ENCODE measurements at regions not wholly inside any gene's neighbourhood (a gene's known extent, or its start where the extent isn't known, plus 50 kb on each side); places are given as distances from the start of the nearest gene placed in this dataset.

GRCh38 chr20:59428006-59428405 is 127.6 kb downstream of the EDN3 start:
- DNase-seq, result no peak
- Mint-ChIP-seq H3K9me3 (peaks cover 4% of the 10 kb centered on the region), H3K27me3 (peaks cover 2% of the 10 kb centered on the region), H3K36me3 (ENCODE audit: low read depth) (peaks cover 4% of the 10 kb centered on the region), H3K4me1 (peaks cover 14% of the 10 kb centered on the region), H3K4me3 (no peak overlapping the region), H3K27ac (no peak overlapping the region)
- CTCF ChIA-PET, result no interaction called here
- POLR2A ChIA-PET, result no interaction called here

GRCh38 chr20:59428441-59429205 is 128.2 kb downstream of the EDN3 start:
- Mint-ChIP-seq H3K36me3 (ENCODE audit: low read depth) (peaks cover 4% of the 10 kb centered on the region), H3K27me3 (peaks cover 4% of the 10 kb centered on the region), H3K4me1 (peaks cover 14% of the 10 kb centered on the region), H3K4me3 (no peak overlapping the region), H3K9me3 (peaks cover 4% of the 10 kb centered on the region), H3K27ac (no peak overlapping the region)
- no peak for DNase-seq
- ChIA-PET CTCF (no interaction called here), POLR2A (interaction anchor here (1.3 kb wide), 1 partner anchor 8 kb away, joined by 3 read pairs; no protein-coding TSS in a partner anchor)

GRCh38 chr20:59429396-59429795 is 129.0 kb downstream of the EDN3 start:
- H3K36me3 Mint-ChIP-seq (ENCODE audit: low read depth), result peaks cover 4% of the 10 kb centered on the region
- no peak overlapping the region for H3K4me3 Mint-ChIP-seq
- peaks cover 4% of the 10 kb centered on the region for H3K27me3 Mint-ChIP-seq
- peaks cover 4% of the 10 kb centered on the region for H3K9me3 Mint-ChIP-seq
- H3K4me1 Mint-ChIP-seq, result peaks cover 14% of the 10 kb centered on the region
- CTCF ChIA-PET, result no interaction called here
- no peak for DNase-seq
- POLR2A ChIA-PET, result interaction anchor here (1.3 kb wide), 1 partner anchor 9 kb away, joined by 3 read pairs; no protein-coding TSS in a partner anchor
- H3K27ac Mint-ChIP-seq, result no peak overlapping the region

- Mint-ChIP-seq H3K4me3 (no peak overlapping the region), H3K27ac (no peak overlapping the region), H3K36me3 (ENCODE audit: low read depth) (peaks cover 4% of the 10 kb centered on the region), H3K4me1 (peaks cover 14% of the 10 kb centered on the region), H3K9me3 (peaks cover 4% of the 10 kb centered on the region), H3K27me3 (peaks cover 8% of the 10 kb centered on the region)
- DNase-seq, result no peak
- CTCF ChIA-PET, result interaction anchor here (1.3 kb wide), 1 partner anchor 65 kb away, joined by 3 read pairs; no protein-coding TSS in a partner anchor
- POLR2A ChIA-PET, result no interaction called here
Measured at GRCh38 chr20:59431014-59431413, 130.6 kb downstream of the EDN3 start.

- DNase-seq, result no peak
- Mint-ChIP-seq H3K27ac (no peak overlapping the region), H3K9me3 (no peaks in the 10 kb centered on the region), H3K4me1 (no peaks in the 10 kb centered on the region), H3K27me3 (peaks cover 6% of the 10 kb centered on the region), H3K36me3 (ENCODE audit: low read depth) (no peaks in the 10 kb centered on the region), H3K4me3 (no peak overlapping the region)
- POLR2A ChIA-PET, result no interaction called here
- CTCF ChIA-PET, result no interaction called here
Measured at GRCh38 chr20:59434960-59435359, 134.5 kb downstream of the EDN3 start.

GRCh38 chr20:59435518-59435917 is 135.1 kb downstream of the EDN3 start:
- no peak overlapping the region for H3K27ac Mint-ChIP-seq
- DNase-seq, result no peak
- ChIA-PET CTCF (no interaction called here), POLR2A (no interaction called here)
- H3K36me3 Mint-ChIP-seq (ENCODE audit: low read depth), result no peaks in the 10 kb centered on the region
- H3K4me3 Mint-ChIP-seq, result no peak overlapping the region
- no peaks in the 10 kb centered on the region for H3K4me1 Mint-ChIP-seq
- H3K9me3 Mint-ChIP-seq, result no peaks in the 10 kb centered on the region
- peaks cover 6% of the 10 kb centered on the region for H3K27me3 Mint-ChIP-seq

- Mint-ChIP-seq H3K36me3 (ENCODE audit: low read depth) (no peaks in the 10 kb centered on the region), H3K4me3 (no peak overlapping the region), H3K27me3 (peaks cover 17% of the 10 kb centered on the region), H3K27ac (no peak overlapping the region), H3K9me3 (no peaks in the 10 kb centered on the region), H3K4me1 (no peaks in the 10 kb centered on the region)
- ChIA-PET POLR2A (interaction anchor here (0.8 kb wide), 1 partner anchor 39 kb away, joined by 3 read pairs; no protein-coding TSS in a partner anchor), CTCF (no interaction called here)
- no peak for DNase-seq
Measured at GRCh38 chr20:59437601-59438031, 137.2 kb downstream of the EDN3 start.

GRCh38 chr20:59438201-59438600 is 137.8 kb downstream of the EDN3 start:
- peaks cover 23% of the 10 kb centered on the region for H3K27me3 Mint-ChIP-seq
- CTCF ChIA-PET, result no interaction called here
- POLR2A ChIA-PET, result interaction anchor here (0.8 kb wide), 1 partner anchor 38 kb away, joined by 3 read pairs; no protein-coding TSS in a partner anchor

GRCh38 chr20:59439243-59439642 is 138.8 kb downstream of the EDN3 start:
- Mint-ChIP-seq H3K27ac (no peak overlapping the region), H3K9me3 (no peaks in the 10 kb centered on the region), H3K36me3 (ENCODE audit: low read depth) (no peaks in the 10 kb centered on the region), H3K27me3 (peaks cover 30% of the 10 kb centered on the region), H3K4me1 (no peaks in the 10 kb centered on the region), H3K4me3 (no peak overlapping the region)
- POLR2A ChIA-PET, result no interaction called here
- no peak for DNase-seq
- CTCF ChIA-PET, result no interaction called here

More at GRCh38 chr20:59438201-59438600, 137.8 kb downstream of the EDN3 start:
- Mint-ChIP-seq H3K9me3 (no peaks in the 10 kb centered on the region), H3K27ac (no peak overlapping the region), H3K36me3 (ENCODE audit: low read depth) (no peaks in the 10 kb centered on the region), H3K4me3 (no peak overlapping the region), H3K4me1 (no peaks in the 10 kb centered on the region)
- no peak for DNase-seq

GRCh38 chr20:59441306-59441705 is 140.9 kb downstream of the EDN3 start:
- Mint-ChIP-seq H3K9me3 (no peaks in the 10 kb centered on the region), H3K27ac (no peak overlapping the region), H3K36me3 (ENCODE audit: low read depth) (no peaks in the 10 kb centered on the region), H3K4me3 (no peak overlapping the region), H3K27me3 (peaks cover 45% of the 10 kb centered on the region), H3K4me1 (no peaks in the 10 kb centered on the region)
- ChIA-PET CTCF (no interaction called here), POLR2A (no interaction called here)
- DNase-seq, result no peak

GRCh38 chr20:59441860-59442810 is 141.7 kb downstream of the EDN3 start:
- DNase-seq, result no peak
- ChIA-PET CTCF (interaction anchor here (1.0 kb wide), 1 partner anchor 340 kb away, joined by 3 read pairs; no protein-coding TSS in a partner anchor), POLR2A (interaction anchor here (0.6 kb wide), 1 partner anchor 1869 kb away, joined by 3 read pairs; no protein-coding TSS in a partner anchor)
- H3K9me3 Mint-ChIP-seq, result no peaks in the 10 kb centered on the region
- no peak overlapping the region for H3K4me3 Mint-ChIP-seq
- no peaks in the 10 kb centered on the region for H3K4me1 Mint-ChIP-seq
- peaks cover 52% of the 10 kb centered on the region for H3K27me3 Mint-ChIP-seq
- no peak overlapping the region for H3K27ac Mint-ChIP-seq
- H3K36me3 Mint-ChIP-seq (ENCODE audit: low read depth), result no peaks in the 10 kb centered on the region

GRCh38 chr20:59443550-59443949 is 143.1 kb downstream of the EDN3 start:
- H3K36me3 Mint-ChIP-seq (ENCODE audit: low read depth), result no peaks in the 10 kb centered on the region
- no peak for DNase-seq
- H3K27ac Mint-ChIP-seq, result no peak overlapping the region
- CTCF ChIA-PET, result interaction anchor here (1.0 kb wide), 1 partner anchor 339 kb away, joined by 3 read pairs; no protein-coding TSS in a partner anchor
- no peaks in the 10 kb centered on the region for H3K9me3 Mint-ChIP-seq
- no peak overlapping the region for H3K4me3 Mint-ChIP-seq
- peaks cover 60% of the 10 kb centered on the region for H3K27me3 Mint-ChIP-seq
- POLR2A ChIA-PET, result no interaction called here
- H3K4me1 Mint-ChIP-seq, result no peaks in the 10 kb centered on the region

- no peak for DNase-seq
- no peaks in the 10 kb centered on the region for H3K9me3 Mint-ChIP-seq
- H3K4me3 Mint-ChIP-seq, result no peak overlapping the region
- POLR2A ChIA-PET, result no interaction called here
- H3K4me1 Mint-ChIP-seq, result no peaks in the 10 kb centered on the region
- CTCF ChIA-PET, result interaction anchor here (1.2 to 1.9 kb wide), 2 partner anchors 9 to 49 kb away, joined by 3 to 6 read pairs; no protein-coding TSS in a partner anchor
- H3K36me3 Mint-ChIP-seq (ENCODE audit: low read depth), result no peaks in the 10 kb centered on the region
- peaks cover 70% of the 10 kb centered on the region for H3K27me3 Mint-ChIP-seq
- H3K27ac Mint-ChIP-seq, result no peak overlapping the region
Measured at GRCh38 chr20:59446376-59446775, 146.0 kb downstream of the EDN3 start.
